ENCODE measurements at regions not wholly inside any gene's neighbourhood (a gene's known extent, or its start where the extent isn't known, plus 50 kb on each side); places are given as distances from the start of the nearest gene placed in this dataset.
"Not testable (repeated sequence)": the region's sequence is repeated elsewhere in the genome, so short reads cannot be mapped to it uniquely, and the experiment has no call there.

- not testable (repeated sequence) for H3K79me2 ChIP-seq (ENCODE audit: insufficient read depth, low read length); H3K27me3 ChIP-seq (ENCODE audit: insufficient read depth, low read length, poor library complexity, severe bottlenecking); H3K4me2 ChIP-seq (ENCODE audit: low read depth, low read length, poor library complexity, severe bottlenecking)
Measured at GRCh38 chr2:111437288-111437990, 316.7 kb downstream of the BCL2L11 start.

GRCh38 chr2:111438161-111438560, 317.4 kb downstream of the BCL2L11 start:
- H3K79me2 ChIP-seq (ENCODE audit: insufficient read depth, low read length); H3F3A ChIP-seq (ENCODE audit: low read depth); H4K20me1 ChIP-seq (ENCODE audit: insufficient read depth, low read length, poor library complexity, severe bottlenecking); H3K9me2 ChIP-seq (replicated peaks; ENCODE audit: low read depth, low read length); H2AFZ ChIP-seq (ENCODE audit: low read length); H3K4me2 ChIP-seq (ENCODE audit: low read depth, low read length, poor library complexity, severe bottlenecking); H3K36me3 ChIP-seq (ENCODE audit: insufficient read depth, low read length); H3K9ac ChIP-seq (ENCODE audit: low read depth, low read length, poor library complexity, severe bottlenecking); H3K4me3 ChIP-seq (ENCODE audit: low read length, poor library complexity, severe bottlenecking); H3K9me3 ChIP-seq (ENCODE audit: insufficient read depth, low read depth, low read length); H3K27me3 ChIP-seq (ENCODE audit: insufficient read depth, low read length, poor library complexity, severe bottlenecking); H3K4me1 ChIP-seq (ENCODE audit: insufficient read depth, low read length, poor library complexity, severe bottlenecking): not testable (repeated sequence)

More at GRCh38 chr2:111437288-111437990, 316.7 kb downstream of the BCL2L11 start:
- H3K9me3 ChIP-seq (ENCODE audit: insufficient read depth, low read depth, low read length); H3K4me3 ChIP-seq (ENCODE audit: low read length, poor library complexity, severe bottlenecking); H3K9ac ChIP-seq (ENCODE audit: low read depth, low read length, poor library complexity, severe bottlenecking); H4K20me1 ChIP-seq (ENCODE audit: insufficient read depth, low read length, poor library complexity, severe bottlenecking); H2AFZ ChIP-seq (ENCODE audit: low read length); H3K36me3 ChIP-seq (ENCODE audit: insufficient read depth, low read length); H3F3A ChIP-seq (ENCODE audit: low read depth); H3K4me1 ChIP-seq (ENCODE audit: insufficient read depth, low read length, poor library complexity, severe bottlenecking); H3K9me2 ChIP-seq (replicated peaks; ENCODE audit: low read depth, low read length): not testable (repeated sequence)

- not testable (repeated sequence) for H3K4me3 ChIP-seq (ENCODE audit: low read length, poor library complexity, severe bottlenecking); H3K4me1 ChIP-seq (ENCODE audit: insufficient read depth, low read length, poor library complexity, severe bottlenecking); H3K36me3 ChIP-seq (ENCODE audit: insufficient read depth, low read length); H3K79me2 ChIP-seq (ENCODE audit: insufficient read depth, low read length); H4K20me1 ChIP-seq (ENCODE audit: insufficient read depth, low read length, poor library complexity, severe bottlenecking); H3K9me3 ChIP-seq (ENCODE audit: insufficient read depth, low read depth, low read length); H2AFZ ChIP-seq (ENCODE audit: low read length); H3F3A ChIP-seq (ENCODE audit: low read depth); H3K4me2 ChIP-seq (ENCODE audit: low read depth, low read length, poor library complexity, severe bottlenecking); H3K27me3 ChIP-seq (ENCODE audit: insufficient read depth, low read length, poor library complexity, severe bottlenecking); H3K9ac ChIP-seq (ENCODE audit: low read depth, low read length, poor library complexity, severe bottlenecking); H3K9me2 ChIP-seq (replicated peaks; ENCODE audit: low read depth, low read length)
Measured at GRCh38 chr2:111439237-111439636, 318.5 kb downstream of the BCL2L11 start.

DNA sequence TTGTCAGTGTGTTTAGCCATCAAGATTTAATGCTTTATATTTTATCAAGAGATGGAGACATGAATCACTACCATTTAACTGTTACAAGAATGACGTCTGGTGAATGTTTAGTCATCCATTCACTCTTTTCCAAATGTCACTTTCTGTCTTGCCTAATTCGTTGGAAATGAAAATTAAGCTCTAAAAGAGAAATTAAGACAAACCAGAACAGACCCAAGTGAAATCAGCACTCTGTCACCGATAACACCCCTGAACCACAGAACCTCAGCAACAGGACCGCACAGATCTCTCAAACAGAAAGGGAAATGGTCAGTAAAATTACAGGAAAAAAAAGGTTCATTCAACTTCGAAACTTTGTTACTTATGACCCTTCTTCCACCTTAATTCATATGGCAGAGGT, 320.9 kb downstream of the BCL2L11 start:
- not testable (repeated sequence) for H3K4me3 ChIP-seq (ENCODE audit: low read length, poor library complexity, severe bottlenecking); H3K36me3 ChIP-seq (ENCODE audit: insufficient read depth, low read length); H3K79me2 ChIP-seq (ENCODE audit: insufficient read depth, low read length); H4K20me1 ChIP-seq (ENCODE audit: insufficient read depth, low read length, poor library complexity, severe bottlenecking); H3K9me2 ChIP-seq (replicated peaks; ENCODE audit: low read depth, low read length); H3F3A ChIP-seq (ENCODE audit: low read depth); H2AFZ ChIP-seq (ENCODE audit: low read length); H3K9me3 ChIP-seq (ENCODE audit: insufficient read depth, low read depth, low read length); H3K4me1 ChIP-seq (ENCODE audit: insufficient read depth, low read length, poor library complexity, severe bottlenecking); H3K4me2 ChIP-seq (ENCODE audit: low read depth, low read length, poor library complexity, severe bottlenecking); H3K9ac ChIP-seq (ENCODE audit: low read depth, low read length, poor library complexity, severe bottlenecking); H3K27me3 ChIP-seq (ENCODE audit: insufficient read depth, low read length, poor library complexity, severe bottlenecking)

- not testable (repeated sequence) for H3K36me3 ChIP-seq (ENCODE audit: insufficient read depth, low read length); H3K27me3 ChIP-seq (ENCODE audit: insufficient read depth, low read length, poor library complexity, severe bottlenecking); H3K79me2 ChIP-seq (ENCODE audit: insufficient read depth, low read length); H3K4me1 ChIP-seq (ENCODE audit: insufficient read depth, low read length, poor library complexity, severe bottlenecking); H3K9ac ChIP-seq (ENCODE audit: low read depth, low read length, poor library complexity, severe bottlenecking); H3K9me2 ChIP-seq (replicated peaks; ENCODE audit: low read depth, low read length); H3K4me2 ChIP-seq (ENCODE audit: low read depth, low read length, poor library complexity, severe bottlenecking); H3K4me3 ChIP-seq (ENCODE audit: low read length, poor library complexity, severe bottlenecking); H2AFZ ChIP-seq (ENCODE audit: low read length); H4K20me1 ChIP-seq (ENCODE audit: insufficient read depth, low read length, poor library complexity, severe bottlenecking); H3K9me3 ChIP-seq (ENCODE audit: insufficient read depth, low read depth, low read length); H3F3A ChIP-seq (ENCODE audit: low read depth)
Measured at GRCh38 chr2:111442767-111443454, 322.2 kb downstream of the BCL2L11 start.

DNA sequence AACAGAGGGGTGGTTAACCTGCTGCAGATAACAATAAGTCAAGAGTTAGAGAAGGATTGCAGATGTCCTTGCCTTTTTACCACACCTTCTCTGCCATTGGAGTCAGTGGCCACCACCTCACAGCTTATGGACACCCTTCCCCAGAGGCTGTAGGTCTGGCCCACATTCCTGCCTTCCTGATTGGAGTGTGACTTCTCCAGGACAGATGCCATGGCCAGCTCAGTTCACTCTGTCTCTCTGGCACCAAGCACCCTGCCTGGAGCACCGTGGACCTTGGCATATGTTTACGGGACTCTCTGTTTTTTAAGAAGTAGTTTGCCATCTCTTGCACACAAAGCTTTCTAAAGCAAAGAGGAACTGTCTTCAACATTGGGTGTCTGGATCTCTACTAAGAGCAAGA, 323.8 kb downstream of the BCL2L11 start:
- H3K9me3 ChIP-seq (ENCODE audit: insufficient read depth, low read depth, low read length); H3K36me3 ChIP-seq (ENCODE audit: insufficient read depth, low read length); H3K27me3 ChIP-seq (ENCODE audit: insufficient read depth, low read length, poor library complexity, severe bottlenecking); H3K4me2 ChIP-seq (ENCODE audit: low read depth, low read length, poor library complexity, severe bottlenecking); H2AFZ ChIP-seq (ENCODE audit: low read length); H3K79me2 ChIP-seq (ENCODE audit: insufficient read depth, low read length); H3K4me3 ChIP-seq (ENCODE audit: low read length, poor library complexity, severe bottlenecking); H3K9ac ChIP-seq (ENCODE audit: low read depth, low read length, poor library complexity, severe bottlenecking); H3K4me1 ChIP-seq (ENCODE audit: insufficient read depth, low read length, poor library complexity, severe bottlenecking); H3K9me2 ChIP-seq (replicated peaks; ENCODE audit: low read depth, low read length); H3F3A ChIP-seq (ENCODE audit: low read depth); H4K20me1 ChIP-seq (ENCODE audit: insufficient read depth, low read length, poor library complexity, severe bottlenecking): not testable (repeated sequence)

GRCh38 chr2:111445191-111445929, 324.6 kb downstream of the BCL2L11 start:
- not testable (repeated sequence) for H3K4me3 ChIP-seq (ENCODE audit: low read length, poor library complexity, severe bottlenecking); H3F3A ChIP-seq (ENCODE audit: low read depth); H3K4me2 ChIP-seq (ENCODE audit: low read depth, low read length, poor library complexity, severe bottlenecking); H3K27me3 ChIP-seq (ENCODE audit: insufficient read depth, low read length, poor library complexity, severe bottlenecking); H3K9me2 ChIP-seq (replicated peaks; ENCODE audit: low read depth, low read length); H3K36me3 ChIP-seq (ENCODE audit: insufficient read depth, low read length); H2AFZ ChIP-seq (ENCODE audit: low read length); H4K20me1 ChIP-seq (ENCODE audit: insufficient read depth, low read length, poor library complexity, severe bottlenecking); H3K9ac ChIP-seq (ENCODE audit: low read depth, low read length, poor library complexity, severe bottlenecking); H3K4me1 ChIP-seq (ENCODE audit: insufficient read depth, low read length, poor library complexity, severe bottlenecking); H3K79me2 ChIP-seq (ENCODE audit: insufficient read depth, low read length); H3K9me3 ChIP-seq (ENCODE audit: insufficient read depth, low read depth, low read length)
